Body of pancreas (tissue), 4 donors: ENCODE measurements at regions not wholly inside any gene's neighbourhood (a gene's known extent, or its start where the extent isn't known, plus 50 kb on each side); places are given as distances from the start of the nearest gene placed in this dataset.

Experiments used
- ATAC-seq: fragments of 150-250 bp; one replicate; pipeline ENCODE4 v1.9.1; 2016
- DNase-seq, 4 donors: peaks; one replicate each; pipeline ENCODE4 v3.0.0-alpha.2; 2019
- H3K27ac ChIP-seq, 4 donors: fragments of 200-600 bp; sonication (generic); 1 replicate in 3 of 4; 2 replicates in 1 of 4; pipeline versions ENCODE4 v1.5.1 to v1.6.1; 2016 to 2019; ENCODE audit warnings: mild to moderate bottlenecking in 1 of 4, mixed read lengths in 1 of 4, moderate library complexity in 1 of 4
- H3K27me3 ChIP-seq, 2 donors: fragments of 200-600 bp; sonication (generic); one replicate each; pipeline ENCODE4 v1.6.0; 2016; ENCODE audit warnings: mild to moderate bottlenecking in 1 of 2
- H3K36me3 ChIP-seq, 2 donors: fragments of 200-600 bp; sonication (generic); replicated peaks in 1 of 2; 2 replicates each; pipeline ENCODE4 v1.5.1; 2016; ENCODE audit warnings: low read depth in 2 of 2; ENCODE audit not compliant: insufficient read depth in 1 of 2
- H3K4me1 ChIP-seq: fragments of 200-600 bp; sonication (generic); one replicate; pipeline ENCODE4 v1.6.0; 2016
- H3K4me3 ChIP-seq, 2 donors: fragments of 200-600 bp; sonication (generic); 1 replicate in 1 of 2; 2 replicates in 1 of 2; pipeline ENCODE4 v1.5.1; 2016 to 2019
- H3K9me3 ChIP-seq, 3 donors: fragments of 200-600 bp; sonication (generic); 1 replicate in 2 of 3; 2 replicates in 1 of 3; pipeline ENCODE4 v1.5.1; 2016
- CTCF ChIP-seq, 7 experiments: fragments of 450-650 bp in 4 of 7; fragments of 200-600 bp in 3 of 7; sonication (generic) in 3 of 7; IDR thresholded peaks; one replicate each; pipeline ENCODE4 v1.5.1; 2016 to 2019; ENCODE audit warnings: antibody characterized with exemption in 7 of 7
- POLR2A ChIP-seq, 3 donors: fragments of 450-650 bp; IDR thresholded peaks; one replicate each; pipeline ENCODE4 v1.6.1; 2016; ENCODE audit warnings: antibody characterized with exemption in 3 of 3, mild to moderate bottlenecking in 2 of 3
- WGBS, 2 donors: methylation state at CpG; one replicate each; pipeline ENCODE4 v1.1.5; 2017; 5-methylcytosine and 5-hydroxymethylcytosine counted together
- intact Hi-C: fragments of 100-400 bp; cut with DNase I; formaldehyde crosslinking; loops from one replicate; pipeline ENCODE4 v1.15.1; 2023

- Histone ChIP-seq H3K36me3 (no peaks in the 10 kb centered on the region), H3K27ac (no peak overlapping the region), H3K9me3 (no peaks in the 10 kb centered on the region), H3K27me3 (no peaks in the 10 kb centered on the region), H3K4me3 (no peak overlapping the region), H3K4me1 (no peaks in the 10 kb centered on the region)
- intact Hi-C loops: no loop called here
- TF ChIP-seq CTCF (IDR thresholded peaks at IDR 0.05) (no peak), POLR2A (IDR thresholded peaks at IDR 0.05) (no peak)
- ATAC-seq (no peak), DNase-seq (no peak)
- 82 to 90% methylated on average over 5 of the region's 5 CpGs for WGBS, 2 donors
Observed at GRCh38 chr7:81235997-81236396, 317.1 kb upstream of the SEMA3C start.

DNA sequence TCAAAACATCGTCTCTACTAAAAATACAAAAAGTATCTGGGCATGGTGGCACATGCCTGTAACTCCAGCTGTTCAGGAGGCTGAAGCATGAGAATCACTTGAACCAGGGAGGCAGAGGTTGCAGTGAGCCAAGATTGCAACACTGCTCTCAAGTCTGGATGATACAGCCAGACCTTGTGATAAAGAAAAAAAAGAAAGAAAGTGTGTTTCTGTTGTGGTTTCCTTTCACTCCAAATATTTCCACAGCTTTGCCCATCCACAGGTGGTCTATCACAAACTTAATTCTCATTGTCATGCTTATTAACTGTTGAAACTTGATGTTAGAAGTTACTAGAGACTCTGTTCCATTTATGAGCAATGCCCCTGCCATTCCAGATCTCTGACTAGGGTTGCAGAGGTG is 316.0 kb upstream of the SEMA3C start:
- intact Hi-C loops: no loop called here
- DNase-seq (no peak), ATAC-seq (no peak)
- no peaks in the 10 kb centered on the region for H3K4me1 ChIP-seq
- H3K27me3 ChIP-seq: no peaks in the 10 kb centered on the region
- H3K9me3 ChIP-seq: no peaks in the 10 kb centered on the region
- WGBS, 2 donors: 76 to 94% methylated on average over 1 of the region's 1 CpG
- no peak for TF ChIP-seq CTCF (IDR thresholded peaks at IDR 0.05)
- no peak for TF ChIP-seq POLR2A (IDR thresholded peaks at IDR 0.05)
- H3K36me3 ChIP-seq: no peaks in the 10 kb centered on the region
- H3K27ac ChIP-seq: no peak overlapping the region
- no peak overlapping the region for H3K4me3 ChIP-seq

DNA sequence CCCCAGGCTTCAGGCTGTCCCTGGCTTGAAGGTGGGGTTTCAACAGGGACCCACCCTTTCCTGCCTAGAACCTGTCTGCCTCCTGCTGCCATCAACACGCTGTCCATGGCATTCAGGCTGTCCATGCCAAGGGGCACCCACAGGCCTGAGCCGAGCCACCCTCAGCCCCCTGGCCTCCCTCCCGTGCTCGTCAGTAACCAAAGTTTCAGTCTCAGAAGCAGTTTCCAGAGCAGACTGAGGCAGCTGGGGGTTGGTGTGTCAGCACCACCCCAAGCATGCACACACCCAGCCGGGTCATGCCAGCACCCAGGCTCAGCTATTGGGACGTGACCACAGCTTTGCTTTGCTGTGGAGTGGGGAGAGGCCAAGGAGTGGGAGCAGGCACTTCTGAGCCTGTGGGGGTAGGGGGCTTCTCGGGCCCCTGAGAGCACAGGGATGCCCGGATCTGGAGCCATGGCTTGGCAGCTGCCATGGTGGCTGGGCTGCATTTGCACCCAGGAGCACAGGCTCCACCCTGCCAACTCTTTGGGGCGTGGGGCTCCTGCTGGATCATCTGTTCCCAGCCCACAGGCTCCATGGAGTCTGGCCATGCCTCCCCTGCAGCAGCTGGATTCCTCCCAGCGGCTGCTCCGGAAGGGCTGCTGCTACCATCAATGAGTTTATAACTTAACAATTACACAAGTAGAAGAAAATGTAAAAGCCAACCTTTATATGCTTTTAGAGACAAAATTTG is 314.5 kb upstream of the SEMA3C start:
- intact Hi-C loops: no loop called here
- Histone ChIP-seq H3K27ac (no peak overlapping the region), H3K36me3 (no peaks in the 10 kb centered on the region), H3K4me1 (no peaks in the 10 kb centered on the region), H3K9me3 (no peaks in the 10 kb centered on the region), H3K4me3 (no peak overlapping the region), H3K27me3 (no peaks in the 10 kb centered on the region)
- 83 to 92% methylated on average over 2 to 11 of the region's 11 CpGs for WGBS, 2 donors
- DNase-seq (peak in 1 of 4 donors; percentile 10), ATAC-seq (no peak)
- no peak for TF ChIP-seq CTCF (IDR thresholded peaks at IDR 0.05)
- TF ChIP-seq POLR2A (IDR thresholded peaks at IDR 0.05): no peak

GRCh38 chr7:81232084-81232799 is 313.4 kb upstream of the SEMA3C start:
- TF ChIP-seq POLR2A (IDR thresholded peaks at IDR 0.05): no peak
- no peak for TF ChIP-seq CTCF (IDR thresholded peaks at IDR 0.05)
- DNase-seq (peak; percentile 49 to 86 (median 74)), ATAC-seq (peak; percentile 71)
- Histone ChIP-seq H3K27ac (no peak overlapping the region), H3K27me3 (no peaks in the 10 kb centered on the region), H3K36me3 (no peaks in the 10 kb centered on the region), H3K4me1 (no peaks in the 10 kb centered on the region), H3K4me3 (no peak overlapping the region), H3K9me3 (no peaks in the 10 kb centered on the region)
- 33 to 47% methylated on average over 2 to 8 of the region's 8 CpGs for WGBS, 2 donors
- intact Hi-C loops: no loop called here
